A673 (cell line): ENCODE measurements at regions not wholly inside any gene's neighbourhood (a gene's known extent, or its start where the extent isn't known, plus 50 kb on each side); places are given as distances from the start of the nearest gene placed in this dataset.

Experiments used
- BruUV-seq: library from RNA; stranded (reverse); fragments of 400-500 nt; replicated peaks from 2 replicates; lab custom pipeline; 2021; lab: Mats Ljungman, UMichigan
- CTCF ChIA-PET: fragments of 300-600 bp; sonication (Branson Sonifier 250); formaldehyde crosslinking; loops from one replicate; lab custom pipeline; 2022; ENCODE audit warnings: antibody characterized with exemption; lab: Charles Lee
- POLR2A ChIA-PET: fragments of 300-600 bp; sonication (Branson Sonifier 250); formaldehyde crosslinking; loops from one replicate; lab custom pipeline; 2022; ENCODE audit warnings: antibody characterized with exemption; ENCODE audit not compliant: low non-redundant PET; lab: Charles Lee
- DNase-seq: peaks from one replicate; pipeline ENCODE4 v3.0.0-alpha.2; 2015; ENCODE audit warnings: low spot score
- H3K27ac ChIP-seq: fragments of 200-600 bp; sonication (generic); 2 replicates; pipeline ENCODE4 v1.5.1; 2016; ENCODE audit warnings: mixed run types, low read depth, mild to moderate bottlenecking, mixed read lengths, antibody characterized with exemption, low read length; ENCODE audit not compliant: poor library complexity, severe bottlenecking
- H3K27me3 ChIP-seq: fragments of 200-600 bp; sonication (generic); replicated peaks from 2 replicates; pipeline ENCODE4 v1.6.1; 2017; ENCODE audit warnings: mixed run types, low read depth, mild to moderate bottlenecking, mixed read lengths, antibody characterized with exemption, low read length; ENCODE audit not compliant: insufficient read depth, poor library complexity
- H3K36me3 ChIP-seq: fragments of 200-600 bp; sonication (generic); 2 replicates; pipeline ENCODE4 v1.6.1; 2016; ENCODE audit warnings: mixed run types, mild to moderate bottlenecking, mixed read lengths, antibody characterized with exemption, low read length; ENCODE audit not compliant: insufficient read depth, poor library complexity, severe bottlenecking
- H3K4me1 ChIP-seq: fragments of 200-600 bp; sonication (generic); 2 replicates; pipeline ENCODE4 v1.6.1; 2017; ENCODE audit warnings: mixed run types, mild to moderate bottlenecking, mixed read lengths, antibody characterized with exemption, low read length; ENCODE audit not compliant: insufficient read depth, poor library complexity, severe bottlenecking
- H3K4me3 ChIP-seq: fragments of 200-600 bp; sonication (generic); 2 replicates; pipeline ENCODE4 v1.5.1; 2016; ENCODE audit warnings: low read depth, mixed run types, mild to moderate bottlenecking, mixed read lengths, low read length; ENCODE audit not compliant: poor library complexity, severe bottlenecking
- H3K9me3 ChIP-seq: fragments of 200-600 bp; sonication (generic); 2 replicates; pipeline ENCODE4 v1.6.1; 2016; ENCODE audit warnings: mixed run types, low read depth, mild to moderate bottlenecking, mixed read lengths, antibody characterized with exemption, low read length; ENCODE audit not compliant: poor library complexity, severe bottlenecking
- CTCF ChIP-seq: fragments of 300-800, 200-600 bp; sonication (generic); conservative IDR thresholded peaks from 2 replicates; pipeline ENCODE4 v1.5.1; 2017; ENCODE audit warnings: low read depth, mild to moderate bottlenecking, antibody characterized with exemption, low read length, moderate library complexity, mixed read lengths
- EZH2 ChIP-seq: fragments of 200-600 bp; sonication (generic); IDR thresholded peaks from 2 replicates; pipeline ENCODE4 v1.6.1; 2017; ENCODE audit warnings: borderline replicate concordance, low read depth, mild to moderate bottlenecking, mixed read lengths, antibody characterized with exemption, low read length; ENCODE audit not compliant: poor library complexity, severe bottlenecking
- intact Hi-C: fragments of 100-400 bp; cut with micrococcal nuclease; formaldehyde crosslinking; loops from one replicate; pipeline ENCODE4 v1.10.0; 2022; ENCODE audit not compliant: unreplicated experiment

GRCh38 chr10:128803790-128804189 is 663.3 kb upstream of the MGMT start:
- Histone ChIP-seq H3K27me3 (peaks cover 6% of the 10 kb centered on the region), H3K9me3 (no peaks in the 10 kb centered on the region), H3K36me3 (no peaks in the 10 kb centered on the region), H3K27ac (no peak overlapping the region), H3K4me3 (no peak overlapping the region), H3K4me1 (no peaks in the 10 kb centered on the region)
- ChIA-PET CTCF (no interaction called here), POLR2A (no interaction called here)
- intact Hi-C loops, result no loop called here
- BruUV-seq, result no TSS peak
- no peak for TF ChIP-seq CTCF
- TF ChIP-seq EZH2, result no peak
- no peak for DNase-seq

GRCh38 chr10:128804411-128804810 is 662.6 kb upstream of the MGMT start:
- BruUV-seq, result no TSS peak
- DNase-seq, result no peak
- Histone ChIP-seq H3K9me3 (no peaks in the 10 kb centered on the region), H3K36me3 (no peaks in the 10 kb centered on the region), H3K4me1 (no peaks in the 10 kb centered on the region), H3K4me3 (no peak overlapping the region), H3K27me3 (peaks cover 6% of the 10 kb centered on the region), H3K27ac (no peak overlapping the region)
- CTCF ChIA-PET, result no interaction called here
- TF ChIP-seq CTCF (no peak), EZH2 (no peak)
- POLR2A ChIA-PET, result no interaction called here
- intact Hi-C loops, result no loop called here

GRCh38 chr10:128808921-128809440 is 658.1 kb upstream of the MGMT start:
- ChIA-PET CTCF (no interaction called here), POLR2A (no interaction called here)
- Histone ChIP-seq H3K4me3 (no peak overlapping the region), H3K27me3 (peaks cover 6% of the 10 kb centered on the region), H3K4me1 (no peaks in the 10 kb centered on the region), H3K36me3 (no peaks in the 10 kb centered on the region), H3K27ac (no peak overlapping the region), H3K9me3 (no peaks in the 10 kb centered on the region)
- BruUV-seq, result no TSS peak
- no peak for TF ChIP-seq EZH2
- TF ChIP-seq CTCF, result no peak
- intact Hi-C loops, result no loop called here
- no peak for DNase-seq
